ENCODE measurements at regions not wholly inside any gene's neighbourhood (a gene's known extent, or its start where the extent isn't known, plus 50 kb on each side); places are given as distances from the start of the nearest gene placed in this dataset.
"Not testable (repeated sequence)": the region's sequence is repeated elsewhere in the genome, so short reads cannot be mapped to it uniquely, and the experiment has no call there.

GRCh38 chr3:75840160-75840559 lies 54.8 kb upstream of the ZNF717 start:
- H4K20me1 ChIP-seq (ENCODE audit: insufficient read depth, low read length, poor library complexity, severe bottlenecking); H3K36me3 ChIP-seq (ENCODE audit: insufficient read depth, low read length); H3K27me3 ChIP-seq (ENCODE audit: insufficient read depth, low read length, poor library complexity, severe bottlenecking); H3K9me3 ChIP-seq (ENCODE audit: insufficient read depth, low read depth, low read length); H3K9me2 ChIP-seq (replicated peaks; ENCODE audit: low read depth, low read length); H3K79me2 ChIP-seq (ENCODE audit: insufficient read depth, low read length); H3K9ac ChIP-seq (ENCODE audit: low read depth, low read length, poor library complexity, severe bottlenecking); H2AFZ ChIP-seq (ENCODE audit: low read length); H3K4me1 ChIP-seq (ENCODE audit: insufficient read depth, low read length, poor library complexity, severe bottlenecking); H3F3A ChIP-seq (ENCODE audit: low read depth); H3K4me2 ChIP-seq (ENCODE audit: low read depth, low read length, poor library complexity, severe bottlenecking); H3K4me3 ChIP-seq (ENCODE audit: low read length, poor library complexity, severe bottlenecking): not testable (repeated sequence)

DNA sequence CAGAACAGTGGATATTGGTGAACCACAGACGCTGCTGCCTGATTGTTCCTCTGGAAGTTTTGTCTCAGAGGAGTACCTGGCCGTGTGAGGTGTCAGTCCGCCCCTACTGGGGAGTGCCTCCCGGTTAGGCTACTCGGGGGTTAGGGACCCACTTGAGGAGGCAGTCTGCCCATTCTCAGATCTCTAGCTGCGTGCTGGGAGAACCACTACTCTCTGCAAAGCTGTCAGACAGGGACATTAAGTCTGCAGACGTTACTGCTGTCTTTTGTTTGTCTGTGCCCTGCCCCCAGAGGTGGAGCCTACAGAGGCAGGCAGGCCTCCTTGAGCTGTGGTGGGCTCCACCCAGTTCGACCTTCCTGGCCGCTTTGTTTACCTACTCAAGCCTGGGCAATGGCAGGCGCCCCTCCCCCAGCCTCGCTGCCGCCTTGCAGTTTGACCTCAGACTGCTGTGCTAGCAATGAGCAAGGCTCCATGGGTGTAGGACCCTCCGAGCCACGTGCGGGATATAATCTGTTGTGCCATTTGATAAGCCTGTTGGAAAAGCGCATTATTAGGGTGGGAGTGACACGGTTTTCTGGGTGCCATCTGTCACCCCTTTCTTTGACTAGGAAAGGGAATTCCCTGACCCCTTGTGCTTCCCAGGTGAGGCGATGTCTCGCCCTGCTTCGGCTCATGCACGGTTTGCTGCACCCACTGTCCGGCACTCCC lies 65.1 kb upstream of the ZNF717 start:
- H3K9ac ChIP-seq (ENCODE audit: low read depth, low read length, poor library complexity, severe bottlenecking); H3K4me2 ChIP-seq (ENCODE audit: low read depth, low read length, poor library complexity, severe bottlenecking); H3K4me3 ChIP-seq (ENCODE audit: low read length, poor library complexity, severe bottlenecking); H3K36me3 ChIP-seq (ENCODE audit: insufficient read depth, low read length); H3F3A ChIP-seq (ENCODE audit: low read depth); H4K20me1 ChIP-seq (ENCODE audit: insufficient read depth, low read length, poor library complexity, severe bottlenecking); H3K27me3 ChIP-seq (ENCODE audit: insufficient read depth, low read length, poor library complexity, severe bottlenecking); H3K9me2 ChIP-seq (replicated peaks; ENCODE audit: low read depth, low read length); H3K4me1 ChIP-seq (ENCODE audit: insufficient read depth, low read length, poor library complexity, severe bottlenecking); H3K79me2 ChIP-seq (ENCODE audit: insufficient read depth, low read length); H2AFZ ChIP-seq (ENCODE audit: low read length); H3K9me3 ChIP-seq (ENCODE audit: insufficient read depth, low read depth, low read length): not testable (repeated sequence)

DNA sequence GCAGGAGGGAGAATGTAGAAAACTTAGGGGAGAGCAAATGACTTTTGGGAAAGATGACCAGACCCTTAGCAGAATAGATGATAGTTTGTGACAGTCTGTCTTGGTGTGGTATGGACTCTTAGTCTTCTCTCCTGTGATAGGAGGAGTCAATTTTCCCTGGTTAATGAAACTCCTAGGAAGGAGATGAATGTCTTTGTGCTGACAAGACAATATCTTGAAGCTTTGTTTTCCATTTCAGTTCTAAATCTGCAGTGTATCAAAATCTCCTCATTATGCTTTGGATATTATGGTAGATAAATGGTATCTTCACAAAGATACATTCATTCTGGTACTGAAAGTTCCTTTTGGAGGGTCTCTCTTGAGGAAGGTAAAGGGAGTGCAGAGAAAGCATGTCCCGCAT lies 77.8 kb upstream of the ZNF717 start:
- Histone ChIP-seq H3K9me2 (replicated peaks; ENCODE audit: low read depth, low read length) (no peaks in the 10 kb centered on the region), H3K27me3 (ENCODE audit: insufficient read depth, low read length, poor library complexity, severe bottlenecking) (no peaks in the 10 kb centered on the region)
- TF ChIP-seq EZH2phosphoT487 (IDR thresholded peaks at IDR 0.05; ENCODE audit: borderline replicate concordance) = no peak
- TF ChIP-seq, protein P1, sequence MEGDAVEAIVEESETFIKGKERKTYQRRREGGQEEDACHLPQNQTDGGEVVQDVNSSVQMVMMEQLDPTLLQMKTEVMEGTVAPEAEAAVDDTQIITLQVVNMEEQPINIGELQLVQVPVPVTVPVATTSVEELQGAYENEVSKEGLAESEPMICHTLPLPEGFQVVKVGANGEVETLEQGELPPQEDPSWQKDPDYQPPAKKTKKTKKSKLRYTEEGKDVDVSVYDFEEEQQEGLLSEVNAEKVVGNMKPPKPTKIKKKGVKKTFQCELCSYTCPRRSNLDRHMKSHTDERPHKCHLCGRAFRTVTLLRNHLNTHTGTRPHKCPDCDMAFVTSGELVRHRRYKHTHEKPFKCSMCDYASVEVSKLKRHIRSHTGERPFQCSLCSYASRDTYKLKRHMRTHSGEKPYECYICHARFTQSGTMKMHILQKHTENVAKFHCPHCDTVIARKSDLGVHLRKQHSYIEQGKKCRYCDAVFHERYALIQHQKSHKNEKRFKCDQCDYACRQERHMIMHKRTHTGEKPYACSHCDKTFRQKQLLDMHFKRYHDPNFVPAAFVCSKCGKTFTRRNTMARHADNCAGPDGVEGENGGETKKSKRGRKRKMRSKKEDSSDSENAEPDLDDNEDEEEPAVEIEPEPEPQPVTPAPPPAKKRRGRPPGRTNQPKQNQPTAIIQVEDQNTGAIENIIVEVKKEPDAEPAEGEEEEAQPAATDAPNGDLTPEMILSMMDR (conservative IDR thresholded peaks at IDR 0.05; ENCODE audit: low read length) = no peak

DNA sequence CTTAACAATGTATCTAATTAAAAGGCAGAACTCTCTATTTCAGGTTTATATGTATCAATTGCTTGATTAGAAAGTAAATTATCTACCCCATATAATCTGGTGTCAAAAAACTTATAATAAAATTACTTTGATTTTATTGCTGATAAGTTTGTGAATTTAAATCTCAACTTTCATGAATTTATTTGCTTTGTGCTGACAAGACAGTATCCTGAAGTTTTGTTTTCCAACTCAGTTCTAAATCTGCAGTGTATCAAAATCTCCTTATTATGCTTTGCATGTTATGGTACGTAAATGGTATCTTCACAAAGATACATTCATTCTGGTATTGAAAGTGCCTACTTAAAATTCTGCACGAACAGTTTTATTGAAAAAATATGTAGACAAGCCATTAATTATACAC lies 78.5 kb upstream of the ZNF717 start:
- H3K4me3 ChIP-seq (ENCODE audit: low read length, poor library complexity, severe bottlenecking) = no peak overlapping the region
- no peaks in the 10 kb centered on the region for H4K20me1 ChIP-seq (ENCODE audit: insufficient read depth, low read length, poor library complexity, severe bottlenecking)
- H3K36me3 ChIP-seq (ENCODE audit: insufficient read depth, low read length) = no peaks in the 10 kb centered on the region
- TF ChIP-seq, protein P1 (conservative IDR thresholded peaks at IDR 0.05; ENCODE audit: low read length) = no peak
- no peak for TF ChIP-seq EZH2phosphoT487 (IDR thresholded peaks at IDR 0.05; ENCODE audit: borderline replicate concordance)
- H3K79me2 ChIP-seq (ENCODE audit: insufficient read depth, low read length) = no peaks in the 10 kb centered on the region
- H3K4me2 ChIP-seq (ENCODE audit: low read depth, low read length, poor library complexity, severe bottlenecking) = no peak overlapping the region
- H3K9me2 ChIP-seq (replicated peaks; ENCODE audit: low read depth, low read length) = no peaks in the 10 kb centered on the region
- H3K4me1 ChIP-seq (ENCODE audit: insufficient read depth, low read length, poor library complexity, severe bottlenecking) = no peaks in the 10 kb centered on the region
- no peak overlapping the region for H3K9ac ChIP-seq (ENCODE audit: low read depth, low read length, poor library complexity, severe bottlenecking)
- H3K9me3 ChIP-seq (ENCODE audit: insufficient read depth, low read depth, low read length) = no peaks in the 10 kb centered on the region
- no peaks in the 10 kb centered on the region for H3F3A ChIP-seq (ENCODE audit: low read depth)
- no peaks in the 10 kb centered on the region for H3K27me3 ChIP-seq (ENCODE audit: insufficient read depth, low read length, poor library complexity, severe bottlenecking)
- H2AFZ ChIP-seq (ENCODE audit: low read length) = no peak overlapping the region

More for the DNA sequence above, 77.8 kb upstream of the ZNF717 start:
- Histone ChIP-seq H2AFZ (ENCODE audit: low read length) (no peak overlapping the region), H4K20me1 (ENCODE audit: insufficient read depth, low read length, poor library complexity, severe bottlenecking) (no peaks in the 10 kb centered on the region), H3F3A (ENCODE audit: low read depth) (no peaks in the 10 kb centered on the region), H3K4me3 (ENCODE audit: low read length, poor library complexity, severe bottlenecking) (no peak overlapping the region), H3K9me3 (ENCODE audit: insufficient read depth, low read depth, low read length) (no peaks in the 10 kb centered on the region), H3K4me1 (ENCODE audit: insufficient read depth, low read length, poor library complexity, severe bottlenecking) (no peaks in the 10 kb centered on the region), H3K4me2 (ENCODE audit: low read depth, low read length, poor library complexity, severe bottlenecking) (no peak overlapping the region), H3K9ac (ENCODE audit: low read depth, low read length, poor library complexity, severe bottlenecking) (no peak overlapping the region), H3K36me3 (ENCODE audit: insufficient read depth, low read length) (no peaks in the 10 kb centered on the region), H3K79me2 (ENCODE audit: insufficient read depth, low read length) (no peaks in the 10 kb centered on the region)

DNA sequence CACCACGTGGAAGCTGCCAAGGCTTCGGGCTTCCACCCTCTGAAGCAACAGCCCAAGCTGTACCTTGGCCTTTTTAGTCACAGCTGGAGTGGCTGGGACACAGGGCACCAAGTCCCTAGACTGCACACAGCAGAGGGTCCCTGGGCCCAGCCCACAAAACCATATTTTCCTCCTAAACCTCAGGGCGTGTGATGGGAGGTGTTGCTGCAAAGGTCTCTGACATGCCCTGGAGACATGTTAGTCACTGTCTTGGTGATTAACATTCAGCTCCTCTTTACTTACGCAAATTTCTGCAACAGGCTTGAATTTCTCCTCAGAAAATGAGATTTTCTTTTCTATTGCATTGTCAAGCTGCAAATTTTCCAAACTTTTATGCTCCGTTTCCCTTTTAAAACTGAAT lies 98.4 kb upstream of the ZNF717 start:
- H3K9me3 ChIP-seq (ENCODE audit: insufficient read depth, low read depth, low read length); H3K4me2 ChIP-seq (ENCODE audit: low read depth, low read length, poor library complexity, severe bottlenecking); H3K79me2 ChIP-seq (ENCODE audit: insufficient read depth, low read length); H3K9me2 ChIP-seq (replicated peaks; ENCODE audit: low read depth, low read length); H3F3A ChIP-seq (ENCODE audit: low read depth); H3K27me3 ChIP-seq (ENCODE audit: insufficient read depth, low read length, poor library complexity, severe bottlenecking); H4K20me1 ChIP-seq (ENCODE audit: insufficient read depth, low read length, poor library complexity, severe bottlenecking); H2AFZ ChIP-seq (ENCODE audit: low read length); H3K4me1 ChIP-seq (ENCODE audit: insufficient read depth, low read length, poor library complexity, severe bottlenecking); H3K9ac ChIP-seq (ENCODE audit: low read depth, low read length, poor library complexity, severe bottlenecking); H3K4me3 ChIP-seq (ENCODE audit: low read length, poor library complexity, severe bottlenecking); H3K36me3 ChIP-seq (ENCODE audit: insufficient read depth, low read length): not testable (repeated sequence)

Measured in Loucy (cell line).